Upper lobe of left lung (tissue), 6 donors: ENCODE measurements at regions not wholly inside any gene's neighbourhood (a gene's known extent, or its start where the extent isn't known, plus 50 kb on each side); places are given as distances from the start of the nearest gene placed in this dataset.

Source experiments
- ATAC-seq, 2 donors: fragments of 200-7000 bp; cut with Tn5 transposase; one replicate each; pipeline ENCODE4 v1.9.1; 2022; ENCODE audit warnings: mild to moderate bottlenecking in 2 of 2, moderate library complexity in 2 of 2; ENCODE audit not compliant: low FRiP score in 2 of 2
- DNase-seq, 2 donors: peaks; one replicate each; pipeline ENCODE4 v3.0.0-alpha.2; 2019 to 2020
- H3K27ac ChIP-seq, 4 donors: fragments of 200-600 bp; sonication (generic); one replicate each; pipeline ENCODE4 v1.5.1; 2016 to 2019
- H3K27me3 ChIP-seq, 4 donors: fragments of 200-600 bp; sonication (generic); one replicate each; pipeline ENCODE4 v1.5.1; 2017 to 2019
- H3K36me3 ChIP-seq, 4 donors: fragments of 200-600 bp; sonication (generic); one replicate each; pipeline ENCODE4 v1.5.1; 2016 to 2019
- H3K4me1 ChIP-seq, 4 donors: fragments of 200-600 bp; sonication (generic); one replicate each; pipeline ENCODE4 v1.5.1; 2018 to 2019
- H3K4me3 ChIP-seq, 4 donors: fragments of 200-600 bp; sonication (generic); one replicate each; pipeline ENCODE4 v1.5.1; 2017 to 2019; ENCODE audit warnings: mild to moderate bottlenecking in 2 of 4, moderate library complexity in 1 of 4
- H3K9me3 ChIP-seq, 4 donors: fragments of 200-600 bp; sonication (generic); one replicate each; pipeline ENCODE4 v1.5.1; 2018 to 2019
- EP300 ChIP-seq, 4 donors: sonication (generic); formaldehyde crosslinking; IDR thresholded peaks; one replicate each; pipeline ENCODE4 v1.5.1; 2017; ENCODE audit warnings: antibody characterized with exemption in 4 of 4, control low read depth in 2 of 4
- POLR2A ChIP-seq, 4 donors: fragments of 450-650 bp; IDR thresholded peaks; one replicate each; pipeline ENCODE4 v1.5.1; 2016 to 2017; ENCODE audit warnings: antibody characterized with exemption in 4 of 4, mild to moderate bottlenecking in 2 of 4
- POLR2AphosphoS5 ChIP-seq, 2 donors: sonication (generic); formaldehyde crosslinking; IDR thresholded peaks; one replicate each; pipeline ENCODE4 v1.5.1; 2017; ENCODE audit warnings: antibody characterized with exemption in 2 of 2
- WGBS, 2 donors: methylation state at CpG; one replicate each; pipeline ENCODE4 v1.1.5; 2017 to 2018; 5-methylcytosine and 5-hydroxymethylcytosine counted together
- TF ChIP-seq, protein P1 (sequence below), 6 experiments: fragments of 450-650 bp in 4 of 6; fragments of 200-600 bp in 2 of 6; sonication (generic) in 2 of 6; IDR thresholded peaks; one replicate each; pipeline ENCODE4 v1.5.1; 2016 to 2019; ENCODE audit warnings: antibody characterized with exemption in 6 of 6
- donor health status: DM: no; HTN: no; CAD: no; lungs with moderate emphysema.
- donor health status: DM: no; HTN: yes; CAD: no; lungs with severe emphysema.

- no peaks in the 10 kb centered on the region for H3K9me3 ChIP-seq
- peak overlapping the region in 3 of 4 donors; percentile 53 to 70 (median 53) for H3K4me3 ChIP-seq
- no peaks in the 10 kb centered on the region for H3K36me3 ChIP-seq
- 3% methylated on average over 12 to 20 of the region's 20 CpGs for whole genome bisulfite sequencing, 2 donors
- no peak overlapping the region for H3K27ac ChIP-seq
- peaks cover 8 to 25% (median 11%) of the 10 kb centered on the region in 4 donors for H3K4me1 ChIP-seq
- ATAC-seq (peak in 1 of 2 donors; percentile 27), DNase-seq (no peak)
- H3K27me3 ChIP-seq = peaks cover 0 to 8% (median 0%) of the 10 kb centered on the region in 4 donors
- no peak for TF ChIP-seq POLR2AphosphoS5 (IDR thresholded peaks at IDR 0.05)
- TF ChIP-seq EP300 (IDR thresholded peaks at IDR 0.05) = no peak
- TF ChIP-seq, protein P1, sequence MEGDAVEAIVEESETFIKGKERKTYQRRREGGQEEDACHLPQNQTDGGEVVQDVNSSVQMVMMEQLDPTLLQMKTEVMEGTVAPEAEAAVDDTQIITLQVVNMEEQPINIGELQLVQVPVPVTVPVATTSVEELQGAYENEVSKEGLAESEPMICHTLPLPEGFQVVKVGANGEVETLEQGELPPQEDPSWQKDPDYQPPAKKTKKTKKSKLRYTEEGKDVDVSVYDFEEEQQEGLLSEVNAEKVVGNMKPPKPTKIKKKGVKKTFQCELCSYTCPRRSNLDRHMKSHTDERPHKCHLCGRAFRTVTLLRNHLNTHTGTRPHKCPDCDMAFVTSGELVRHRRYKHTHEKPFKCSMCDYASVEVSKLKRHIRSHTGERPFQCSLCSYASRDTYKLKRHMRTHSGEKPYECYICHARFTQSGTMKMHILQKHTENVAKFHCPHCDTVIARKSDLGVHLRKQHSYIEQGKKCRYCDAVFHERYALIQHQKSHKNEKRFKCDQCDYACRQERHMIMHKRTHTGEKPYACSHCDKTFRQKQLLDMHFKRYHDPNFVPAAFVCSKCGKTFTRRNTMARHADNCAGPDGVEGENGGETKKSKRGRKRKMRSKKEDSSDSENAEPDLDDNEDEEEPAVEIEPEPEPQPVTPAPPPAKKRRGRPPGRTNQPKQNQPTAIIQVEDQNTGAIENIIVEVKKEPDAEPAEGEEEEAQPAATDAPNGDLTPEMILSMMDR (IDR thresholded peaks at IDR 0.05) = no peak
- TF ChIP-seq POLR2A (IDR thresholded peaks at IDR 0.05) = no peak
These were observed 200.9 kb upstream of the CAND1 start for GRCh38 chr12:67068204-67068731.

- Histone ChIP-seq H3K4me3 (peak overlapping the region; percentile 35 to 70 (median 53)), H3K27ac (no peak overlapping the region), H3K4me1 (peaks cover 8 to 25% (median 11%) of the 10 kb centered on the region in 4 donors), H3K36me3 (no peaks in the 10 kb centered on the region), H3K27me3 (peaks cover 0 to 8% (median 0%) of the 10 kb centered on the region in 4 donors), H3K9me3 (no peaks in the 10 kb centered on the region)
- DNase-seq (peak in 1 of 2 donors; percentile 89), ATAC-seq (peak in 1 of 2 donors; percentile 65)
- WGBS, 2 donors = 0% methylated on average over 1 to 19 of the region's 81 CpGs
- TF ChIP-seq EP300 (IDR thresholded peaks at IDR 0.05) (no peak), POLR2A (IDR thresholded peaks at IDR 0.05) (no peak), POLR2AphosphoS5 (IDR thresholded peaks at IDR 0.05) (no peak)
- TF ChIP-seq, protein P1 (IDR thresholded peaks at IDR 0.05) = no peak
These were observed 200.3 kb upstream of the CAND1 start for GRCh38 chr12:67068761-67069450.

DNA sequence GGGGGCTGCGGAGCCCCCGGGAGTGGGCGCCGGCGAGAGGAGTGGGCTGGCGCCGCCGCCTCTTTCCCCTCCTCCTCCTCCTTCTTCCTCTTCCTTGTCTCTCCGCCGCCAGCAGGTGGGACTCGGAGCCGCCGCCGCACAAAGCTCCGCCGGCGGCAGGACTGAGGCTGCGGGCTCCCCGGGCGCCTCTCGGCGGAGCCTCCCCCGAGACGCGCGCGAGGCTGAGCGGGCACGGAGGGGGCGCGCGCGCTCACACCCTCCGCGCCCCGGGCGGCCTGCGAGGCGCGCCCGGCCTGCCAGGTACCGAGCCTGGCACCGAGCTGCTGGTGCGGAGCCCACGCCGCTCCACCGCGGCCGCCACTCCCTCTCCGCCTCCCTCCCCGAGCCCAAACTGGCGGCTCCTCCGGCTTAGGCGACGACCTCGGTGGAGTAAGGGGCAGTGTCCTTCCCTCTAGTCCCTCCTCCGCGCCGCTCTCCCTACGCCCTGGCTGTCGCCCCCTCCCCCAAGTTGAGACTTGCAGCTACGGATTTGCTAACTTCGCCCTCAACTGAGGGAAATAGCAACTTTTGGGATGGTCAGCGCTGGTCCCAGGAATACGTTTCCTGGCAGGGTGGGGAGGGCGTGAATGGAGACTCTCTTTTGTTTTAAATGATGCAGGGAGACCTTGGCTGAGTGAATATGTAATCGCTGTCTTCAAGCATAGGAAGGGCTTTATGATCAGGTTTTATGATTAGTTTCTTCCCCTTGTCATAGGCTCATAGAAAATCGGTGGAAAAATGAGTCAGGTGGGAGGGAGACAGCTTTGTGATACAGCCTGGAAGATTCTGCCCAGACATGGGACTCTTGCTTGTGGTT, 199.5 kb upstream of the CAND1 start:
- TF ChIP-seq, protein P1 (IDR thresholded peaks at IDR 0.05) = peak in 1 of 6 experiments; percentile 34
- no peak for TF ChIP-seq POLR2AphosphoS5 (IDR thresholded peaks at IDR 0.05)
- DNase-seq (peak in 1 of 2 donors; percentile 90), ATAC-seq (peak; percentile 60 to 73)
- Histone ChIP-seq H3K36me3 (no peaks in the 10 kb centered on the region), H3K27ac (no peak overlapping the region), H3K4me1 (peaks cover 8 to 25% (median 11%) of the 10 kb centered on the region in 4 donors), H3K27me3 (peaks cover 0 to 8% (median 0%) of the 10 kb centered on the region in 4 donors), H3K9me3 (no peaks in the 10 kb centered on the region), H3K4me3 (peak overlapping the region; percentile 25 to 70 (median 53))
- 4 to 10% methylated on average over 6 to 58 of the region's 68 CpGs for WGBS, 2 donors

DNA sequence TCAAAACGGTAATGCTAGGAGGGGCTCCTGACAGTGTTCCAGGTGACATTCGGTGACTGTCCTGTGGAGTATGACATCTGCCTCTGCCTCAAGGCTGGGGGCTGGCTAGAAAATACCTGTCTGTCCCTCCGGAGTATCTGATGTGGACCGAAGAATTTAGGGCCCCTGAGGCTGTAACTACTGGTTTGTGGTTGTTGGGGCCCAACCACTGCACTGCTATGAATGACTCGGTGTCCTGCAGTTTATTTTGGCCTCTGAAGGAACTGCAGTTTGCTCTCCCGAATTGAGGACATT, 198.9 kb upstream of the CAND1 start:
- Histone ChIP-seq H3K4me1 (peaks cover 8 to 25% (median 11%) of the 10 kb centered on the region in 4 donors), H3K27ac (no peak overlapping the region), H3K27me3 (peaks cover 0 to 8% (median 0%) of the 10 kb centered on the region in 4 donors), H3K4me3 (no peak overlapping the region), H3K9me3 (no peaks in the 10 kb centered on the region), H3K36me3 (no peaks in the 10 kb centered on the region)
- no peak for ATAC-seq
- WGBS, 2 donors = 71 to 74% methylated on average over 4 to 6 of the region's 6 CpGs
- TF ChIP-seq POLR2A (IDR thresholded peaks at IDR 0.05) (no peak), POLR2AphosphoS5 (IDR thresholded peaks at IDR 0.05) (no peak), EP300 (IDR thresholded peaks at IDR 0.05) (no peak)
- TF ChIP-seq, protein P1 (IDR thresholded peaks at IDR 0.05) = no peak
- no peak for DNase-seq
